Mesenchymal stem cell (in vitro differentiated cells and primary cell): ENCODE measurements at regions not wholly inside any gene's neighbourhood (a gene's known extent, or its start where the extent isn't known, plus 50 kb on each side); places are given as distances from the start of the nearest gene placed in this dataset.

Experiments used
- DNase-seq: peaks from one replicate; pipeline ENCODE4 v3.0.0-alpha.2; 2013
- H2AFZ ChIP-seq: one replicate; pipeline ENCODE4 v1.6.1; 2013; ENCODE audit warnings: low read depth, mild to moderate bottlenecking, control low read depth, inconsistent platforms, low read length, moderate library complexity
- H2AK5ac ChIP-seq: 2 replicates; pipeline ENCODE4 v1.6.1; 2013; ENCODE audit warnings: low read length, moderate library complexity, mild to moderate bottlenecking, inconsistent platforms; ENCODE audit not compliant: severe bottlenecking
- H2BK120ac ChIP-seq: one replicate; pipeline ENCODE4 v1.6.1; 2013; ENCODE audit warnings: low read depth, mild to moderate bottlenecking, inconsistent platforms, low read length, moderate library complexity
- H2BK12ac ChIP-seq, 2 experiments: one replicate each; pipeline ENCODE4 v1.6.1; 2013; ENCODE audit warnings: inconsistent platforms in 2 of 2, low read length in 2 of 2, mild to moderate bottlenecking in 2 of 2, moderate library complexity in 2 of 2, control low read depth in 1 of 2
- H2BK15ac ChIP-seq: one replicate; pipeline ENCODE4 v1.6.1; 2013; ENCODE audit warnings: mild to moderate bottlenecking, low read depth, inconsistent platforms; ENCODE audit not compliant: poor library complexity, severe bottlenecking
- H2BK5ac ChIP-seq: 2 replicates; pipeline ENCODE4 v1.6.1; 2013; ENCODE audit warnings: low read depth, mild to moderate bottlenecking, low read length, control low read depth, inconsistent platforms; ENCODE audit not compliant: poor library complexity, severe bottlenecking
- H3K14ac ChIP-seq, 2 experiments: one replicate each; pipeline ENCODE4 v1.6.1; 2013; ENCODE audit warnings: inconsistent platforms in 2 of 2, low read length in 2 of 2, control low read depth in 1 of 2, mild to moderate bottlenecking in 1 of 2, moderate library complexity in 1 of 2
- H3K18ac ChIP-seq, 2 experiments: one replicate each; pipeline ENCODE4 v1.6.1; 2013; ENCODE audit warnings: inconsistent platforms in 2 of 2, low read length in 2 of 2, control low read depth in 1 of 2, low read depth in 1 of 2, mild to moderate bottlenecking in 1 of 2
- H3K23ac ChIP-seq, 2 experiments: one replicate each; pipeline ENCODE4 v1.6.1; 2013; ENCODE audit warnings: inconsistent platforms in 2 of 2, low read length in 2 of 2, mild to moderate bottlenecking in 2 of 2, moderate library complexity in 2 of 2, control low read depth in 1 of 2
- H3K27ac ChIP-seq: 2 replicates; pipeline ENCODE4 v1.5.1; 2013; ENCODE audit warnings: mild to moderate bottlenecking, moderate library complexity, low read length, control low read depth, inconsistent platforms; ENCODE audit not compliant: poor library complexity, severe bottlenecking
- H3K27me3 ChIP-seq, 2 experiments: 2 replicates each; pipeline versions ENCODE4 v1.6.1 to v1.7.0; 2013; ENCODE audit warnings: low read length in 2 of 2, mild to moderate bottlenecking in 2 of 2, moderate library complexity in 2 of 2, control low read depth in 1 of 2, inconsistent platforms in 1 of 2; ENCODE audit not compliant: control insufficient read depth in 1 of 2, insufficient read depth in 1 of 2
- H3K36me3 ChIP-seq, 2 experiments: 2 replicates each; pipeline versions ENCODE4 v1.6.1 to v1.7.0; 2013; ENCODE audit warnings: low read length in 2 of 2, control low read depth in 1 of 2, inconsistent platforms in 1 of 2, low read depth in 1 of 2, mild to moderate bottlenecking in 1 of 2; ENCODE audit not compliant: insufficient read depth in 2 of 2, control insufficient read depth in 1 of 2
- H3K4ac ChIP-seq, 2 experiments: one replicate each; pipeline ENCODE4 v1.6.1; 2013; ENCODE audit warnings: inconsistent platforms in 2 of 2, low read length in 2 of 2, mild to moderate bottlenecking in 2 of 2, moderate library complexity in 2 of 2, control low read depth in 1 of 2, low read depth in 1 of 2
- H3K4me1 ChIP-seq: 2 replicates; pipeline ENCODE4 v1.6.1; 2013; ENCODE audit warnings: low read depth, low read length, control low read depth; ENCODE audit not compliant: control insufficient read depth, insufficient read depth
- H3K4me2 ChIP-seq: 2 replicates; pipeline ENCODE4 v1.6.1; 2013; ENCODE audit warnings: low read length, mild to moderate bottlenecking, inconsistent platforms; ENCODE audit not compliant: poor library complexity, severe bottlenecking
- H3K4me3 ChIP-seq, 2 experiments: 2 replicates each; pipeline versions ENCODE4 v1.5.1 to v1.7.0; 2013; ENCODE audit warnings: low read length in 2 of 2, mild to moderate bottlenecking in 2 of 2, control low read depth in 1 of 2, low read depth in 1 of 2; ENCODE audit not compliant: insufficient read depth in 1 of 2
- H3K79me1 ChIP-seq: replicated peaks from 2 replicates; pipeline ENCODE4 v1.6.1; 2013; ENCODE audit warnings: mild to moderate bottlenecking, control low read depth, low read length, inconsistent platforms; ENCODE audit not compliant: poor library complexity, severe bottlenecking
- H3K9ac ChIP-seq: 2 replicates; pipeline ENCODE4 v1.7.0; 2013; ENCODE audit warnings: mild to moderate bottlenecking, low read length, moderate library complexity
- H3K9me3 ChIP-seq: 2 replicates; pipeline ENCODE4 v1.7.0; 2013; ENCODE audit warnings: mild to moderate bottlenecking, low read length; ENCODE audit not compliant: control insufficient read depth
- H4K8ac ChIP-seq: one replicate; pipeline ENCODE4 v1.6.1; 2013; ENCODE audit warnings: inconsistent platforms, mild to moderate bottlenecking, low read length, moderate library complexity
- H4K91ac ChIP-seq: one replicate; pipeline ENCODE4 v1.6.1; 2013; ENCODE audit warnings: mild to moderate bottlenecking, low read length, inconsistent platforms
- WGBS: methylation state at CpG from one replicate; pipeline ENCODE4 v1.1.7; 2013; ENCODE audit warnings: mixed read lengths; 5-methylcytosine and 5-hydroxymethylcytosine counted together

DNA sequence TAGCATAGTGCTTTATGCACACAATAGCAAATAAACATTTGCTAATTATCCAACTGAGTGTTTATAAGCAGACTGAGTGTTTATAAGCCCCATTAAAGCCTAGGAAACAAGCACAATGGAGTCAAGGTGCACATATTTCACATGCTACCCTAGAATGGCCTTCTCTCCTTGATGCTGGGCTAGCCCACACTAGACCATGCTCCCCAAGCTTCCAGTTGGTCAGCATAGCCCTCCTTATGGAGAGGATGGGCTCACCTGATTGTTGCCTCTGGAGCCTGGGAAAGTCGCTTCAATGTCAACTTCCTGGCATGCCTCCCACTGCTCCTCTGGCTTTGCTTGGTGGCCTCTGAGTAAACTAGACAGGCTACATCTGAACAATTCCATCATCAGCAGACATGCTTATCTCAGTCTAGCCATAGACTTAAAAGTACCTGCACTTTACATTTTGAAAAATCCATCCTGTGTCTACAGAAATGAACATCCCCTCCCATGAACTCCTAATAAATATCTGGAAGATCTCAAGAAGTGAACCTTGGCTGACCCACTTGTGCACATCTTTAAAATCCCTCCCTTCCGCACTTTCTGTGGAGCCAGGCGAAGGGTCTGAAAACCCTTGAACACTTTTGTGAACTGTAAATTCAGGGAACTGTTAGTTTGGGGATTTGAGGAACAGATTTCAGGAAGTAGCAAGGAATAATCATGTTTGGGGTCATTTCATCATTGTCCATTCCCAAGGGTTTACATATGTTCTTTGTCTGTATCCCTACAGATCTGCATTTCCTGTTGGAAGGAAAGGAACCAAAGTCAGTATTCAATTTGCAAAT lies 486.6 kb downstream of the ARHGEF28 start:
- no peak overlapping the region for H4K91ac ChIP-seq
- no peak overlapping the region for H2BK15ac ChIP-seq
- no peak overlapping the region for H2AFZ ChIP-seq
- H4K8ac ChIP-seq: no peak overlapping the region
- H3K9ac ChIP-seq: no peak overlapping the region
- no peak overlapping the region for H3K14ac ChIP-seq
- H3K23ac ChIP-seq: no peak overlapping the region
- no peaks in the 10 kb centered on the region for H3K36me3 ChIP-seq
- H2BK120ac ChIP-seq: no peak overlapping the region
- WGBS: 91% methylated on average over 3 of the region's 3 CpGs
- DNase-seq: no peak
- no peak overlapping the region for H3K4me2 ChIP-seq
- no peaks in the 10 kb centered on the region for H3K9me3 ChIP-seq
- H3K4me1 ChIP-seq: peaks cover 1% of the 10 kb centered on the region
- peak overlapping the region; percentile 6 to 35 for H2BK12ac ChIP-seq
- H3K79me1 ChIP-seq: no peaks in the 10 kb centered on the region
- no peak overlapping the region for H3K27ac ChIP-seq
- H2BK5ac ChIP-seq: no peak overlapping the region
- peak overlapping the region in 1 of 2 experiments; percentile 62 for H3K18ac ChIP-seq
- H3K27me3 ChIP-seq: no peaks in the 10 kb centered on the region
- no peak overlapping the region for H2AK5ac ChIP-seq
- no peak overlapping the region for H3K4ac ChIP-seq
- no peak overlapping the region for H3K4me3 ChIP-seq

DNA sequence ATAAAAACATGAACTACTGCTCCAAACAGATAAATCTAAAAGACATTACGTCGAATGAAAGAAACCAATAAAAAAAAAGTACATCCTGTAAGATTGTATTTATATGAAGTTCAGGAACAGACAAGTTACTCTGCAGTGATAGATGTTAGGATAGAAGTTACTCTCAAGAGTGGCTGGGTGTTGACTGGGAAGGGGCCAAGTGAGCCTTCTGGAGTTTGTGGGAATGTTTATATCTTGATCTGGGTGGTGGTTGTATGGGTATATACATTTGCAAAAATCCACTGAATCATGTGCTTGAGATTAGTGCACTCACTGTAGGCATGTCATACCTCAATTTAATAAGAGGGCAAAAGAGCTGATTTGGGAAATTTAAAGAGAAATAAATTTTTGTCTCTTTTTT lies 485.8 kb downstream of the ARHGEF28 start:
- H2BK5ac ChIP-seq: no peak overlapping the region
- WGBS: no CpG with 5 or more reads among the region's 2 CpGs
- H3K23ac ChIP-seq: no peak overlapping the region
- no peak overlapping the region for H3K9ac ChIP-seq
- no peak overlapping the region for H3K4me3 ChIP-seq
- H3K27me3 ChIP-seq: no peaks in the 10 kb centered on the region
- H2AK5ac ChIP-seq: no peak overlapping the region
- peaks cover 1% of the 10 kb centered on the region for H3K4me1 ChIP-seq
- H3K79me1 ChIP-seq: no peaks in the 10 kb centered on the region
- no peak overlapping the region for H2BK120ac ChIP-seq
- no peak overlapping the region for H2AFZ ChIP-seq
- no peak for DNase-seq
- no peak overlapping the region for H3K14ac ChIP-seq
- no peaks in the 10 kb centered on the region for H3K36me3 ChIP-seq
- no peaks in the 10 kb centered on the region for H3K9me3 ChIP-seq
- no peak overlapping the region for H3K27ac ChIP-seq
- no peak overlapping the region for H3K4ac ChIP-seq
- H4K8ac ChIP-seq: no peak overlapping the region
- H4K91ac ChIP-seq: no peak overlapping the region
- H2BK15ac ChIP-seq: no peak overlapping the region
- no peak overlapping the region for H2BK12ac ChIP-seq
- H3K4me2 ChIP-seq: no peak overlapping the region
- H3K18ac ChIP-seq: no peak overlapping the region

DNA sequence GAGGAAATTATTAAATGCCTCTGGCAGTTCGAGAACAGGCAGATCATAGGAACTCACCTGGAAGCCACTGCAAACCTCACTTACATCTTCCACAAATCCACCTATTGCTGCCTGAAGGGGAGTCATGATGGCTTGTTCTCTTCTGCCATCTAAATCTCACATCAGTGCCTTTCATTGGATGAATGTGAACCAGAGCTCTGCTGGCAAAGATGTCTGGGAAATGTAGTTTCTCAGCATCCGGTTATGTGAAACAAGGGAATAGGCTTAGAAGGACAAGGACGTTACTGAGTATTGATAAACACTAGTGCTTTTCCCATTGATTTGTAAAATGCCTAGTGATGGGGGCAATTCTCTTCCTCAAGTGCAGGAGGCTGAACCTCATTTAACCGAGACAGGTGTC lies 483.3 kb downstream of the ARHGEF28 start:
- Histone ChIP-seq H3K36me3 (no peaks in the 10 kb centered on the region), H3K27ac (no peak overlapping the region), H2AFZ (no peak overlapping the region), H3K9ac (no peak overlapping the region), H4K91ac (no peak overlapping the region), H2BK12ac (no peak overlapping the region), H3K4me1 (peaks cover 4% of the 10 kb centered on the region), H3K9me3 (no peaks in the 10 kb centered on the region), H2BK120ac (no peak overlapping the region), H2AK5ac (no peak overlapping the region), H3K27me3 (no peaks in the 10 kb centered on the region), H4K8ac (no peak overlapping the region), H3K18ac (no peak overlapping the region), H3K4me2 (no peak overlapping the region), H3K79me1 (no peaks in the 10 kb centered on the region), H2BK15ac (no peak overlapping the region), H3K4me3 (no peak overlapping the region), H3K4ac (no peak overlapping the region), H3K23ac (no peak overlapping the region), H3K14ac (no peak overlapping the region), H2BK5ac (no peak overlapping the region)
- no peak for DNase-seq
- WGBS: 82% methylated on average over 4 of the region's 4 CpGs

DNA sequence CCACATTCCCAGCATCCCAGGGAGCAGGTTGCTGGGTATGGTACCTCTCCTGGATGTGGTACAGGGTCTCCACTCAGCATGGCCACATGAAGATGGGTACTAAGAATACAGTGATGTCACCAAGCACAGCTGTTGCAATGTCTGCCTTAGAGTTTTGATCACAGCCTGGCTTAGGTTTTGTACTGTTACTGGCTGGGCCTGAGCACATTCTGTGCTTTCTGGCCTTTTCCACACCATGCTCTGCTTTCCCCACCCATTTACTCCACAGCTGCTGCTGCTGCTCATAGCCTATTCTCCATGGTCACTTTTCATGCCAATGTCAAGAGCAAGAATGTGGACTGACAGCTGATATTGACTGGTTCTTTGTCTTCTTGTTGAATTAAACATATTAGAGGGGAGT lies 481.9 kb downstream of the ARHGEF28 start:
- Histone ChIP-seq H4K91ac (peak overlapping the region; percentile 15), H2BK5ac (no peak overlapping the region), H2BK12ac (no peak overlapping the region), H2AFZ (no peak overlapping the region), H3K23ac (no peak overlapping the region), H3K36me3 (no peaks in the 10 kb centered on the region), H3K27me3 (no peaks in the 10 kb centered on the region), H2AK5ac (no peak overlapping the region), H3K79me1 (no peaks in the 10 kb centered on the region), H2BK120ac (no peak overlapping the region), H3K4me3 (no peak overlapping the region), H3K9ac (no peak overlapping the region), H4K8ac (no peak overlapping the region), H3K9me3 (no peaks in the 10 kb centered on the region), H3K4ac (no peak overlapping the region), H3K27ac (no peak overlapping the region), H2BK15ac (no peak overlapping the region), H3K14ac (no peak overlapping the region), H3K4me2 (no peak overlapping the region), H3K18ac (no peak overlapping the region), H3K4me1 (peaks cover 4% of the 10 kb centered on the region)
- no peak for DNase-seq
